Liver (tissue), 3 donors: ENCODE measurements at regions not wholly inside any gene's neighbourhood (a gene's known extent, or its start where the extent isn't known, plus 50 kb on each side); places are given as distances from the start of the nearest gene placed in this dataset.

ENCODE experiments used
- JUND ChIP-seq, 2 donors: IDR thresholded peaks; 2 replicates each; pipeline ENCODE4 v1.6.1; 2016; ENCODE audit warnings: antibody characterized with exemption in 2 of 2
- RAD21 ChIP-seq, 2 donors: IDR thresholded peaks; 2 replicates each; pipeline ENCODE4 v1.6.1; 2016; ENCODE audit warnings: antibody characterized with exemption in 2 of 2, mild to moderate bottlenecking in 2 of 2
- TF ChIP-seq, protein P1 (sequence below): IDR thresholded peaks from 2 replicates; pipeline ENCODE4 v1.6.1; 2016; ENCODE audit warnings: antibody characterized with exemption
- TF ChIP-seq, protein P2 (sequence below): fragments of 150-350 bp; IDR thresholded peaks from 2 replicates; pipeline ENCODE4 v1.5.1; 2017; ENCODE audit warnings: improper control_type of control experiment, low read depth, low read length; ENCODE audit not compliant: missing input control
- donor health status: healthy.
- donor health status: healthy.

DNA sequence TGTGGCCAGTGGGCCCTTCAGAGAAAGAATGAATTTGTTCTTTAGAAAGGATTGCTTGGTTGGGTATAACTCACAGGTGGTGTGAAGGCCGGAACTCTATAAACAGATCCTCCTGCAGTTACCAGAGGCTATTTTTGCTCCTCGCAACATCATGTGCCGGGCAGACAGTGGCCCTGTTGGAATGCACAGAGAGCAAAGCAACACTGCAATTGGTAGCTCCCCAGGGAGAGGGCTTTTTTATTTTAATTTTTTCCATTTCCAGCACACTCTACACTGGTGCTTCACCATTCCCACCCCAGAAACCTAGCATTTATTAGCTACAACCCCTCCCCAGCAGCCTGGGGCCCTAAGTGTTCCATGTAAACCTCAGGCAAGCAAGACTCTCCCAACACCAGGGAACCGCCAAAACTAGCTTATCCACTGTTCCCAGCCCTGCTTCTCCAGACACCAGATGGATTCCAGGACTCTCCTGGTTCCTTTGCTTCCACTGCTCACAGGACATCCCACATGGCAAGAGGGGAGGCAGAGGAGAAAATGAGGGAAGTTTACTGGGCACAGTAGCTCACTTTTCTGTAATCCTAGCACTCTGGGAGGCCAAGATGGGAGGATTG is 75.1 kb upstream of the TMEM164 start:
- TF ChIP-seq, protein P1, sequence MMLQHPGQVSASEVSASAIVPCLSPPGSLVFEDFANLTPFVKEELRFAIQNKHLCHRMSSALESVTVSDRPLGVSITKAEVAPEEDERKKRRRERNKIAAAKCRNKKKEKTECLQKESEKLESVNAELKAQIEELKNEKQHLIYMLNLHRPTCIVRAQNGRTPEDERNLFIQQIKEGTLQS: no peak
- TF ChIP-seq, protein P2, sequence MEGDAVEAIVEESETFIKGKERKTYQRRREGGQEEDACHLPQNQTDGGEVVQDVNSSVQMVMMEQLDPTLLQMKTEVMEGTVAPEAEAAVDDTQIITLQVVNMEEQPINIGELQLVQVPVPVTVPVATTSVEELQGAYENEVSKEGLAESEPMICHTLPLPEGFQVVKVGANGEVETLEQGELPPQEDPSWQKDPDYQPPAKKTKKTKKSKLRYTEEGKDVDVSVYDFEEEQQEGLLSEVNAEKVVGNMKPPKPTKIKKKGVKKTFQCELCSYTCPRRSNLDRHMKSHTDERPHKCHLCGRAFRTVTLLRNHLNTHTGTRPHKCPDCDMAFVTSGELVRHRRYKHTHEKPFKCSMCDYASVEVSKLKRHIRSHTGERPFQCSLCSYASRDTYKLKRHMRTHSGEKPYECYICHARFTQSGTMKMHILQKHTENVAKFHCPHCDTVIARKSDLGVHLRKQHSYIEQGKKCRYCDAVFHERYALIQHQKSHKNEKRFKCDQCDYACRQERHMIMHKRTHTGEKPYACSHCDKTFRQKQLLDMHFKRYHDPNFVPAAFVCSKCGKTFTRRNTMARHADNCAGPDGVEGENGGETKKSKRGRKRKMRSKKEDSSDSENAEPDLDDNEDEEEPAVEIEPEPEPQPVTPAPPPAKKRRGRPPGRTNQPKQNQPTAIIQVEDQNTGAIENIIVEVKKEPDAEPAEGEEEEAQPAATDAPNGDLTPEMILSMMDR: no peak
- TF ChIP-seq JUND (IDR thresholded peaks at IDR 0.05) (no peak), RAD21 (IDR thresholded peaks at IDR 0.05) (no peak)
